Stimulated activated CD4-positive, alpha-beta T cell treated with anti-CD3 and anti-CD28 coated beads, Interleukin-2, amount 100 ng/mL, for 24 hours (primary cell): ENCODE measurements at regions not wholly inside any gene's neighbourhood (a gene's known extent, or its start where the extent isn't known, plus 50 kb on each side); places are given as distances from the start of the nearest gene placed in this dataset.

Experiments
- DNase-seq, 2 donors: peaks; one replicate each; pipeline ENCODE4 v3.0.0-alpha.2; 2020

DNA sequence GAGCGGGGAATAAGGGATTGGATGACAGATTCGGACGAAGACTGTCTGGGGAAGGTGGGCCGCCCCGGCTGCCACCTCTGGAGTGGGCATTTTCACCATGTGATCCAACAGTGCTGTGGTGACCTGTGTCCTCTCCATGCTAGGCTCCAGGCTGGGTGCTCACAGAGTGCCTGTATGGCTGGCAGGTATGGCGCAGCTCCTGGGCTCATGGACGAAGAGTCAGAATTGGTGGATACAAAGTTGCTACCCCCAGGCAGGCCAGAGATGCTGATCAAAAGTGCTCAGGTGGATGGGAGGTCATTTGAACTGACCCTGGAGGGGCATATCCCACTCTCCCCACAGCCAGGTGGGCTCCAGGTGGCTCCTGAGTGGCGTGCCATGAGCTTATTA is 111.3 kb upstream of the UQCRFS1 start:
- DNase-seq: no peak

DNA sequence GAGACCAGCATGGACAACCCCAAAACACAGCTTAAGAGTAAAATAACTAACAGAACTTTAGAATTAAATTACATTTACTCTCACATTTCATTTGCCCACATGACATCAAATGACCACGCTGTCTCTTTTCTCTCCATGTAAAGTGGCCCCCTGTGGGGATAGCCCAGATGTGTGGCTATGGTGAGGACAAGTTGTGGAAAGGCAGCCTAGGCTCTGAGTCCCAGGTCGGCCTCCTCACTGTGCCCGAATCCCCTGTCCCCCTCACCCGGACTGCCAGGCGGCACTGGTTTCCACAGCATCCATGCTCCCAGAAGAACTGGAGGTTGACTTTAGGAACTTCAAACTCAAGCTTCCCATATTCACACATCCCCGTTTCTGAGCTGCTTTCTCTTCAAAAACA is 111.8 kb upstream of the UQCRFS1 start:
- DNase-seq: no peak

DNA sequence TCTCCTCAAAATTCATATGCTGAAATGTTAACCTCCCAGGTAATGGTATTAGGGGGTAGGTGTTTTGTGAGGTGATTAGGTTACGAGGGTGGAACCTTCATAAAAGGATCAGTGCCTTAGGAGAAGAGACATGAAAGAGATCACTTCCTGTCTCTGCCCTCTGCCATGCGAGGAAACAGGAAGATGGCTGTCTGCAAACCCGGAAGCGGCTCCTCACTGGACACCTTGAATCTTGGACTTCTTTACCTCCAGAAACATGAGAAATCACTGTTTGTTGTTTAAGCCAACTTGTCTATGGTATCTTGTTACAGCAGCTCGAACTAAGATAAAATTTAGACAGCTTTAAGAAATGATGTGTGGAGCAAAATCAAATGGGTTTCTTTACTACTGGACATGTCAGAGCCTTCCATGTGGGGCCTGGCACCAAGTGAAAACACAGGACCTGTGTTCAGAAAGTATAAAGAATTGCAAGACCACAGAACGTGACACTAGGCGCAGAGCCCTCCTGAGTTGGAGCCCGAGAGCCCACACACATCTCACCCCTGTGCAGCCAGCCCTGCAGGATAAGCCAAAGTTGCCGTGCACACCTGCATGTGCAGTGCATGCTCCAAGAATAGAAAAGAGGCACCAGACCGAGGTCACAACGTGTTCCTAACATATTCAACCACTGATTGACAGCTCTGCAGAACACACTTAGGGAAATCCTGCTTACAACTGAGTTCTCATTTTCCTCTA is 112.5 kb upstream of the UQCRFS1 start:
- DNase-seq: no peak

DNA sequence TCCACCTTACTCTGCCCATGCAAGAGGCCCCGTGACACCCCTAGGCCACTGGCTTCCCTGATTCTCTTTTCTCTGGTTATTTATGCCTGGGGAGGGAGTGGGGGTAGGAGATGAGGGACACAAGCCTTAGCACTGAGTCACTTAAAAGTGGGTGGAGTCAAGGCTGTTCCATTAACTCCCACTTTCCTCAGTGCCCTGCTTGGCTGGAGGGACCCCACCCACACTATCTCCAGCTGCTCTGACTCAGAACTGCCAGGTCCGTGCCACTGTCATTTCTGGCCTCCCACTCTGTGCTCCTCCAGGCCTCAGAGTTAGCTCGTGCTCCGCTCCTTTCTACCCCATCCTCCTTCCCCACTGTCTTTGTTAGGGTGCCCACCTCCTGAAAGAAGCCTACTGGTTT is 113.4 kb upstream of the UQCRFS1 start:
- no peak for DNase-seq

DNA sequence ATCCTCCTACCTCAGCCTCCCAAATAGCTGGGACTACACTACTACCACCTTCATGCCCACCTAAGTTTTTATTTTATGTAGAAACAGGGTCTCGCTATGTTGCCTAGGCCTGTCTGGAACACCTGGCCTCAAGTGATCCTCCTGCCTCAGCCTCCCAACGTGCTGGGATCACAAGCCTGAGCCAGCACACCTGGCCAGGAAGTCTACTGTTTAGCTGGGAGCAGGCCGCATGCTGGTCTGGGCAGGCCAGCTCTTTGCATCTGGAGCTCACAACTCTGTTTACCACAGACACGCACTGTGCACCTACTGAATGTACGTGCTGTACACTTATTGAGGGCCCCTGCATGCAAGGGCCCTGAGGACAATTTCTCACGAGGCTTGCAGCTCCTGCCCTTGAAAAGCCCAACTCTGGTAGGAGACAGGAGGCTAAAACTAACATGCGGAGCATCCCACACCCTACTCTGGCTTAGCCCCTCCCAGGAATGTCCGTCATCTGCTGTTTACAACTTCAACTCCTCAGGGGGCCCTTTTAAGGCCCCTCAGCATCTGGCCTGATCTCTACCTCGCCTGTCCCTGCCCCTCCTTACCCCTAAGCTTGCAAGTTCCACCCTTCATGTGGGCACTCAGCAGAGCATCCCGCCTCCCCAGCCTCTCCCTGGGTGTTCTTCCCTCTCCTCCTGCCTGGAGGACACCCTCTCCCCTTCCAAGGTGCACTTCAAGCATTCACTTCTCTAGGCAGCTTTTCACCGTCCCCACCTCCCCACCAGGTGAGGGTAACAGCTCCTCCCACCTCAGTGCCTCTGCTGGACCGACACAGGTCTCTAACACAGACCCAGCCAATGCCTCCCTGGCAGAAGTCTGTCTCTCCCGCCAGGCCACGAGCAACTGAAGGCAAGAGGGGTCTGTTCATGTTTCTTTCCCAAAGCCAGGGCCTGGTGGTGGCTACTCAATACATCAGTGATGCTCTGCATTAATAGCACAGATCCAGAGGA is 114.2 kb upstream of the UQCRFS1 start:
- no peak for DNase-seq

DNA sequence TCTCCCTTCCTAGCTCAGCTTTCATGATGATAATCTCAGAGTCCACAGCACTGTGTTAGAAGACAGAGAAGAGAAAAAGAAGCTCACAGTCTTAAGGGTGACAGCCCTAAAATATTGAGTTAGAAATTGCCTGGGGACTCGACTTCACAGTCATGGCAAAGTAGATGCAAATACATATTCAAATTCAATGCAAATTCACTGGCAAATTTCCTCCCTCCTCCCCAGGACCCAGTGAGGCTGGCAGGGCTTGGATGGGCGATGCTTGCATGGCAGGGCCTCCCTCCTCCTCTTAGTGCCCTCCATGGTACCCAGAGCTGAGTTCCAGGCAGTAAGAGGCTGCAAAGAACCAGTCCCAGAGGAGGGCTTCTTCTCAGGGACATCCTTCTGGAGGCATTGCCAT is 115.6 kb upstream of the UQCRFS1 start:
- DNase-seq: no peak

DNA sequence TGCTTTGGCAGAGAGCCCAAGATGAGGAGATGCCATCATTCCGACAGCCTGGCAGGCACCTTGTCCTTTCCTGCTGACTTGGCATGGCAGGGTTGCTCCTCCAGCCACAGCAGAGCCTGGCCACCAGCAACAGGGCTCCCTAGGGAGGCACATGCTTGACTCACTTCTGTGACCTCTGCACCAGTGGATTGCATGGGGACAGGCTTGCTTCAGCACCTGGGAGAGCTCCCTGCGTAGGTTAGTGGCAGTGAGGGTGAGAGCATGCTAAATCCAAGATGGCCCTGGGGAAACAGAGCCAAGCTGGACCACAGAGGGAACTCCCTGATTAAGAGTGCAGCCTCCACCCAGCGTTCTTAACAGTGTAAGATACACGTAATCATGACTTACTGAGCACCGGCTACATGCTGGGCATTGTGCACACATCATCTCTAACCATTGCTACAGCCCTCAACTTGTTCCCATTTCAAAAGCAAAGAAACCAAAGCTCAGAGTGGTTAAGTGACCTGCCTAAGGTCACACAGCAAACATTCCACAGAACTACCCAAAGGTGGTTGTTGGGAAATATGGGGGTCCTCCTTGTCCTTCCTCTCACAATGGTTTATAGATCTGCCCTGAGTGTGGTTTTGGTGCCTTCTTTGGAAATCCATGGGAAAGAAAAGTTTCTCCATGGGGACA is 116.6 kb upstream of the UQCRFS1 start:
- DNase-seq: no peak

DNA sequence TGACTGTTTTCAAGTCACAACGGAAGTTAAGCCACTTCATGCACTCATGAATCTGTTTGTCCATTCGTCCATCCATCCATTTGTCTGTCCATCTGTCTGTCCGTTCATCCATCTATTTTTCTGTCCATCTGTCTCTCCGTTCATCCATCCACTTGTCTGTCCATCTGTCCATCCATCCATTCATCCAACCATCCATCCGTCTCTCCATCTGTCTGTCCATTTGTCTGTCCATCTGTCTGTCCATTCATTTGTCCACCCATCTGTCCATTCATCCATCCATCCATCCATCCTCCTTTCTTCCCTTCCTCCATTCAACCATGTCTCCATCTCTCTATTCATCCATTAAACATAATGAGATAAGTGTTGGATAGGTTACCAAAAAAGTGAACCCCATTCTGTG is 123.5 kb upstream of the UQCRFS1 start:
- DNase-seq: no peak

DNA sequence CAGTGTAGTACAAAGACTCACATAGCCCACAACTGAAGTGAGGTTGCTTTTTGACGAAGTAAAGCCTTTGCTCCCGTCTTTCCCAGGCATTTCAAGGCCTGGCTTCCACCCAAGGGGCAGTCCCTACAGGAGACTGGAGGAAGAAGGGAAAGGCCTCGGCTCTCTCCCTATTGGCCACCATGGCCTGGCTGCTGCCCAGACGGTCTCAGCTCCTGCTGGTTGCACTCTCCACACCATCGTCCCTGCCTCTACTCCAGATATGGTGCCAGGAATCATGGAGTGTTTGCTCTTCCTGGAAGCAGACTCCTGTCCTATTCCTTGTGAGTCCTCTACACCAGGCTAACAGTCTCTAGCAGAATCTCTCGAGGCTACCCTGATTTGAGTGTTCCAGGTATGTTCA is 124.1 kb upstream of the UQCRFS1 start:
- DNase-seq: no peak

DNA sequence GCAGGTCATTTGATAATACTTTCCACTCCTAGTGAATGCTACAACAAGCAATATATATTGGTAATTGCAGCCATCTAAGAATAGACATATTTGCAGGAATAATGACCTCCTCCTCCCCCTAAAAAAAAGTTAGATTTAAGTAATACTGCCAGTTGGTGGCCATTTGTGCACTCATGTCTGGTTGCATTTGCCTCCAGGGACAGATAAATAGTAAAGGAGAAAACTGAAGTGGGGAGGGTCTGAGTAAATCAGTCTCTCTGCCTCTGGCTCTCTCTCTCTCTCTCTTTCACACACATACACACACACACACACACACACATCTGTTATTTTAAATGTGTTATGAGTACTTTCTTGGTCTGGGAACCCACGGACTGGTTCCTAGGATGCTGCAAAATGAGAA is 125.5 kb upstream of the UQCRFS1 start:
- DNase-seq: no peak

DNA sequence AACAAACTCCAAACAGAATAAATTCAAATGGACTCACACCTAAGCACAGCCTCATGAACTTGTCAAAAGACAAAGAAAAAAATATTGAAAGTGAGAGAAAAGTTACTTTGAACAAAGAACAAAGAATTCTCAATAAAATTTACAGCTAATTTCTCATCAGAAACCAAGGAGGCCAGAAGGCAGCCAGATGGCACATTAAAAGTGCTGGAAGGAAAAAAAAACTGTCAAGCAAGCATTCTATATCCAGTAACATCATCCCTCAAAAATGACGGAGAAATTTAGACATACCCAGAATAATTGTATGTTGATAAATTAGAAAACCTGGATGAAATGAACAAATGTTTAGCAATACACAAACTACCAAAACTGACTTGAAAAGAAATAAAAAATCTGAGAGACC is 129.8 kb upstream of the UQCRFS1 start:
- no peak for DNase-seq

DNA sequence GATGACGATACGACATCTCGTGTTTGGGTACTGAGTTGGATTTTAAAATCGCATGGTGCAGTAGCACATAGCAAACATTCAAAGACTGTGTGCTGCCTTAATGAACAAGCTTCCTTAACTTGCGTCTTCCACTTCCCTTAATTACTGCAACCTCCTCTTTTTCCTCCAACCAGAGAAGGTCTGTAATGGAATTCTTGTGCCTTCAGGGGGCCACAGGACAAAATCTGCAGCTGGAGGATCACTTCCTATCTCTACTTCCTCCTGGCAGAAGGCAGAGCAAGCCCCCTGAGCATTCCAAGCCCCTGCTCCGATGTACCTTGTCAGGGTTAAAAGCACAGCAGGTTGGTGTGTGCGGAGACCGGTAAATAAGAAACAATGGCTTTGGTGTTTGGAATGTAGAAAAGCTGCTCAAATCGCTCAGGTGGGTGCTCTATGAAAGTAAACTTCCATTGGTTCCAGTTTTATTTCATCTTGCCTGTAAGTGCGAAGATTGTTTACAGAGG is 151.3 kb upstream of the UQCRFS1 start:
- DNase-seq: no peak

DNA sequence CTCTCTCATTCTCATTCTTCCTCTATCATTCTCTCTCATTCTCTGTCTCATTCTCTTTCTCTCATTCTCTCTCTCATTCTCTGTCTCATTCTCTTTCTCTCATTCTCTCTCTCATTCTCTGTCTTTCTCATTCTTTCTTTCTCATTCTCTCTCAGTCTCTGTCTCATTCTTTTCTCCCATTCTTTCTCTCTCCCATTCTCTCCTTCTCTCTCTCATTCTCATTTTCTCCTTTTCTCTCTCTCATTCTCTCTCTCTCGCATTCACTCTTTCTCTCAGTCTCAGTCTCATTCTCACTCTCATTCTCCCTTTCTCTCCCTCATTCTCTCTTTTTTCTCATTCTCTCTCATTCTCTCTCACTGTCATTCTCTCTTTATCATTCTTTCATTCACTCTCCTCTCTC is 152.0 kb upstream of the UQCRFS1 start:
- DNase-seq: no peak

DNA sequence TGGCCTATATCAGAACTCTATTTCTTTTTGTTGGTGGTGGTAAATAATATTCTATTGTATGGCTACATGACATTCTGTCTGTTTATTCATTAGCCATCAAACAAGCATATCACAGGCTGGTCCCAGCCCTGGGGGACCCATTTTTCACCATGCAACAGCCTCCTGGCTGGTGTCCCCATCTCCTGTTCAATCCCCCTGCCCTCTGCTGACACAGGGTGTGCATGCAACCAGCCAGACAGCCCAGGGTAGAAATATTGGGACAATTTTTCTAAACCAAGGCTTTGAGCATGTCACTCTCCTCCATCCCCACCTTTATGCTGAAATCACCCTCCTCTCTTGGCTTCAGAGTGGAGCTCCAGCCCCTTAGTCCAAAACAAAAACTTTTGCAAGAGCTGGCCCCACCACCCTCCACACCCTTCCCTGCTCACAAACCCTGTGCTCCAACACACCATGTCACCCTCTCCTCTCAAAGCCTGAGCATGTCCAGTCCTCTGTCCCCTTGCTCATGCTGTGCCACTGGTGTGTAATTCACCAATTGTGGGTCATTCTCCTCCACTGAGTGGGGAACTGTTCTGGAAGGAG is 153.0 kb upstream of the UQCRFS1 start:
- no peak for DNase-seq

DNA sequence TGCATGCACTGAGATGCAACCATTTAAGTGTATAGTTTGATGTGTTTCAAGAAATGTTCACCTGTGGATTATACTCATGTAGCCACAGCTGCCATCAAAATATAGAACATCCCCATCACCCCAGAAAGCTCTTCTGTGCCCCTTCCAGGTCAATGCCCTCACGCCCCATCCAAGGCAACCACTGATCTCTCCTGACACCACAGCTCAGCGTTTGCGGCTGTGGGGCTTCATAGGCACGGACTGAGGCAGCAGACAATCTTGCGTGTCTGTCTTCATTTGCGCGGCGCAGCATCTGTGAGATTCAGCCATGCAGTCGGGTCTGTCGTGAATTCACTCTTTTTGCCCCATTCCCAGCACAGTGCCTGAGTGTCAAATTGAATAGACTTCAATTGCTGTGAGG is 153.8 kb upstream of the UQCRFS1 start:
- no peak for DNase-seq

DNA sequence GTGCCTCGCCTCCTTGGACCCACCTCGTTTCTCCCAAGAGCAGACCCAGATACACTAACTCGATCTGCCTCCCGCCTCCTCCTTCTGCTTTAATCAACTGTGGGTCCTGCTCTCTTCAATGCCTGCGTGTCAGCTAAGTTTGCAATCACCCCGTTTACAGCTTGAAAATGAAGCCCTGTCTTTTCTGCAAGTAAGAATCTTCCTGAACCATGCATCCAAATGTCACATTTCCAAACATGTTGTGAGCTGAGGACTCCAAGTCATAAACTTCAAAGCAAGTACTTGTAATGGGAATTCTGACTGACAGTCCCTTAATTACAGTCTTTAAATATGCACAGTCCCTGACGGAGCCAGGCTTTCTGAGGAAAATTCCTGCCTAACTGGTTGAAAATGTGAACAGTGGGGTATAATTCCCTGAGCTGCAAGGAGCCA is 154.9 kb upstream of the UQCRFS1 start:
- DNase-seq: no peak

DNA sequence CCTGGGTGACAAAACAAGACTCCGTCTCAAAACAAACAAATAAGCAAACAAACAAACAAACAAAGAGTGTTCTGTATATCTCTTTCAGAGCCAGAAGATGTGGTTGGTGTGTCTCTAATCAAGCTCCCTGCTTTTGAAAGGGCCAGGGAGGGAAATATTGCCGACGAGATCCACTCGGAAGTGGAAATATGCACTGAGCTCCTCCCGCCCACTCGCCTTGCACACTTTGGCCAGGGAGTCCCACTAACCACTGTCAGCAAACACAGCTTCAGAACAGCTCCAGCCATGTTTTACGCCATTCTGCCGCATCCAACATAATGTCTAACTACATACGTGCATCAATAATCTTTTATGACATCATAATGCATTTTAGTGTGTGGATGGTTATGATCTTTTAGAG is 155.5 kb upstream of the VSTM2B start:
- no peak for DNase-seq

DNA sequence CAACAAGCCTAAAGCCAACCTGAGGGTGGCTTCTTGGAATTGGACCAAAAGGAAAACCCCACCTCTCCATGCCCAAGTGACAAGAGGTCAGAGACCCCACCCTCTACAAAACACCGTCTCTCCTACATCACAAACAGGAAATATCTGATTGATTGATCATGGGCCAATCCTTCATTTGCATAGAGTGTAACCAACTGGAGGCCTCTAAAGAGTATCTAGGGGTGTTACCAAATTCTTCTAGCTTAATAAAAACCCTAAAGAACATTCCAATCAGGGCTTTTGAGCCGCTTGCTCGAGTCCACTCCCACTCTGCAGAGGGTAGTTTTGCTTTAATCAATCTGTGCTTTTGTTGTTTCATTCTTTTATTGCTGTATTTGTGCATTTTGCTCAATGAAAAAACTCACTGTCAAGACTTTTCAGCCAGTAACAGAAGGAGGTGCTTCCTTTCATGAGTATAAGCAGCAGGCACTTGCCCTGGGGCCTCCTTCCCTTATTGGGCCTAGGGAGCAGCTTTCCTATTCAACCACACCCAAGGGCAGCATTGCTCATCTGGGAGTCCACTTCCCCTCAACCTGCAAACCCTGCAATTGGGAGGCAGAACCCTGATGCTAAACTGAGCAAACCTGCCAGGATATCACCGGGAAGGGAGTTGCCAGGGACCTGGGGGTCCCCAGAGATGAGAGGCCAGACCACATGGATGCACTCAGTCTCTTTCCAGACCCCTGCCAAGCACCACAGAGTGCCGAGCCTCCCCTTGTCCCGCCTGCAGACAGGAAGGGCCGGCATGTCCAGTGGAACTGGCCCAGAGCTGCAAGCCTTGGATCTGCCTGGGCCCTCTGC is 154.3 kb upstream of the VSTM2B start:
- no peak for DNase-seq

DNA sequence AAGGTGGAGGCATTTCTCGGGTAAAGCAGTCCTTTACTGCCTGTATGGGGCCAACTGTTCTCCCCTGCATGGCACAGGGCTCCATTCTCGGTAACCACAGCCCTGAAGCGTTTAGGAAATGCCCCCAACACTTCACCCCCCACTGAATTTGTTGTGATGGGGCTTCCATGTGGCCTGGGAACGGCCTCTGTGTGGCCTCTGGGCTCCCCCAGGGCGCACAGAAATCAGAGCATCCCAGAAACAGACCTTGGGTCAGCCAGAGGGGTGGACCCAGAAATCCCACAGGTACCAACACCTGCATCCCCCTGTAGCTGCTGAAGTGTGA is 153.7 kb upstream of the VSTM2B start:
- DNase-seq: no peak

DNA sequence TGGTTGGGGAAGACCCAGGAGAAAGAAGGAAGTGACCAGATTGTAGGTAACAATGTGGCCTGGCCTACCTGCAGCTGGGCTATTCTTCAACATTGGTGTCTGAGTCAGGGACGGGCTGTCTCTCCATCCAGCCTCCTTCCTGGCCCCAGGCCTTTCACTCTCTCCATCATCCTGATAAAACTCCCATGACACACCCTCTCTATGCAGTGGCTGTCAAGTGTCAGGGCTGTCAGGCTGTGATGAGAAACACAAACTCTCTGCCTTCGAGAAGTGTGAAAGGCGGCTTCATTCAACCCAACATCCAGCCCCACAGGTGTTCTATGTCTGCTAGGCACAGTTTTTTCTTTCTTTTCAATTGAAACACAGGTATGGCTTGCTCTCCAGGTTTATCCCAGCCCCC is 153.3 kb upstream of the VSTM2B start:
- DNase-seq: no peak

DNA sequence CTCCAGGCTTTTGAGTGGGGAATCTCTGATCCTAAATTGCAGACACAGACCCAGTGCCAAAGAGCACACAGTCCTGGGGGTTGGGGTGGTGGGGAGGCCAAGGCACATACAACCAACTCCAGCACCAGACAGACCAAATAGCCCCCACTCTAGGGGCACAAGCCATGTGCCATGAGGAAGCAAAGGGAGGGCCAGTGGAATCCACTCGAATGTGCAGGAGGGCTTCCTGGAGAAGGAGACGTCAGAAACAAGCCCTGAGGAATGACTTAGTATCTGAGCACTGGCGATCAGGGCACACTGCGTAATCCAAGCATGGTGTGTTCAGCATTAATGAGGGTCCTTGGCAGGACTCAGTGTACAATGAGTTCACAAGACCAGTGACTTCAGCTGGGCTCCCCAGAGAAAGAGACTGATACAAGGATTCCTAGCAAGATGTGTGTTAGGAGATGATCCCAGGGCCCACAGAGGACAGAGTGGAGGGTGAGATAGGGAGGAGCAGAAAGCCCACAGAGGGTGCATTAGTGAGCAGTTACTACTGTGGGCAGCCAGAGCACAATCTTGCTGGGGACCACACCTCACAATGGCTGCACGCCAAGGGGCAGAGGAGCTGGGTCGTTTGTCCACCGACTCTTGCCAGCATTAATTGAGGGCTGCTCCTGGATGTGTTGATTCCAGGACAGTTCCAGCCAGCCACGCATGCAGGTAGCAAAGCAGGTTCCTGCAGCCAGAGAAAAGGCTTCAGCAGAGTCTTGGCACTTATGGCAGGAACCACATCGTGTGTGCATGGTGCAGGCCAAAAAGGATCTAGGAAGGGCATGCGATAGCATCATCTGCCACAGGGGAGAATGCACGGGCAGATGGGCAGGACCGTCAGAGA is 152.6 kb upstream of the VSTM2B start:
- DNase-seq: no peak
